K562 (cell line): ENCODE measurements at regions not wholly inside any gene's neighbourhood (a gene's known extent, or its start where the extent isn't known, plus 50 kb on each side); places are given as distances from the start of the nearest gene placed in this dataset.

Experiments used
- ATAC-seq: fragments of 200-7000 bp; cut with Tn5 transposase; 3 replicates; pipeline ENCODE4 v1.9.1; 2020; ENCODE audit warnings: moderate library complexity
- BruUV-seq: library from RNA; stranded (reverse); fragments of 400-500 nt; replicated peaks from 2 replicates; lab custom pipeline; 2021; lab: Mats Ljungman, UMichigan
- CTCF ChIA-PET: fragments of 300-600 bp; formaldehyde crosslinking; extraction: SDS; loops from one replicate; lab custom pipeline; 2021; ENCODE audit warnings: low intra/inter-chr PET ratio; lab: Yijun Ruan, JAX
- POLR2A ChIA-PET: fragments of 300-600, 350-650 bp; sonication (Branson Sonifier 250); formaldehyde crosslinking; extraction: SDS; loops from one replicate; lab custom pipeline; 2021; ENCODE audit warnings: antibody characterized with exemption, inconsistent platforms; lab: Yijun Ruan, JAX
- DNase-seq, 4 experiments: peaks; one replicate each; pipeline versions ENCODE4 v3.0.0 to v3.0.0-alpha.2; 2011 to 2018; ENCODE audit warnings: low spot score in 3 of 4, mixed read lengths in 3 of 4; ENCODE audit errors: extremely low read depth in 1 of 4
- FAIRE-seq: peaks from 2 replicates; lab custom pipeline; 2011; peaks lifted over from hg19 to GRCh38; lab: Jason Lieb, UNC
- H2AFZ ChIP-seq: 2 replicates; pipeline ENCODE4 v1.6.0; 2011; ENCODE audit warnings: low read depth, low read length, control low read depth, inconsistent platforms
- H3K27ac ChIP-seq: fragments of 200-600 bp; 3 replicates; pipeline ENCODE4 v1.8.0; 2011; ENCODE audit warnings: low read depth, mild to moderate bottlenecking, control low read depth, inconsistent platforms, low read length, moderate library complexity, mixed read lengths; ENCODE audit errors: extremely low read depth
- H3K27me3 ChIP-seq, 2 experiments: fragments of 300-600 bp in 1 of 2; 2 replicates in 1 of 2; 3 replicates in 1 of 2; pipeline versions ENCODE4 v1.6.0 to v1.8.0; 2011; ENCODE audit warnings: inconsistent platforms in 2 of 2, low read length in 2 of 2, mild to moderate bottlenecking in 1 of 2, mixed read lengths in 1 of 2, moderate library complexity in 1 of 2; ENCODE audit not compliant: control insufficient read depth in 2 of 2, insufficient read depth in 2 of 2
- H3K36me3 ChIP-seq: fragments of 300-600 bp; 3 replicates; pipeline ENCODE4 v1.8.0; 2011; ENCODE audit warnings: mild to moderate bottlenecking, low read length, inconsistent platforms; ENCODE audit not compliant: control insufficient read depth, insufficient read depth
- H3K4me1 ChIP-seq, 2 experiments: fragments of 200-600 bp in 1 of 2; replicated peaks in 1 of 2; 2 replicates in 1 of 2; 3 replicates in 1 of 2; pipeline versions ENCODE4 v1.5.1 to v1.8.0; 2011; ENCODE audit warnings: inconsistent platforms in 2 of 2, low read length in 2 of 2, mild to moderate bottlenecking in 1 of 2, mixed read lengths in 1 of 2, moderate library complexity in 1 of 2; ENCODE audit not compliant: control insufficient read depth in 2 of 2, insufficient read depth in 2 of 2
- H3K4me2 ChIP-seq: 2 replicates; pipeline ENCODE4 v1.6.1; 2011; ENCODE audit warnings: low read length, control low read depth, inconsistent platforms, mixed read lengths; ENCODE audit not compliant: insufficient read depth
- H3K4me3 ChIP-seq: fragments of 200-600 bp; sonication (generic), shearing (Covaris generic); 2 replicates; pipeline ENCODE4 v1.5.1; 2016; ENCODE audit warnings: control low read depth, inconsistent platforms
- H3K79me2 ChIP-seq: fragments of 200-600 bp; 3 replicates; pipeline ENCODE4 v1.8.0; 2011; ENCODE audit warnings: low read length, inconsistent platforms; ENCODE audit not compliant: control insufficient read depth, insufficient read depth
- H3K9ac ChIP-seq, 2 experiments: 2 replicates each; pipeline versions ENCODE4 v1.6.0 to v1.6.1; 2011; ENCODE audit warnings: low read depth in 2 of 2, low read length in 2 of 2, control low read depth in 1 of 2, inconsistent platforms in 1 of 2, mild to moderate bottlenecking in 1 of 2, mixed read lengths in 1 of 2; ENCODE audit not compliant: insufficient read depth in 1 of 2
- H3K9me1 ChIP-seq: one replicate; pipeline ENCODE4 v1.6.0; 2011; ENCODE audit warnings: inconsistent platforms, mild to moderate bottlenecking, low read length, moderate library complexity; ENCODE audit not compliant: control insufficient read depth, insufficient read depth
- H3K9me3 ChIP-seq: replicated peaks from 2 replicates; pipeline ENCODE4 v1.5.1; 2011; ENCODE audit warnings: low read depth, low read length, inconsistent platforms; ENCODE audit not compliant: control insufficient read depth, insufficient read depth
- H4K20me1 ChIP-seq: replicated peaks from 2 replicates; pipeline ENCODE4 v1.6.1; 2011; ENCODE audit warnings: low read length, inconsistent platforms, mixed read lengths; ENCODE audit not compliant: control insufficient read depth, insufficient read depth
- BHLHE40 ChIP-seq: IDR thresholded peaks from 2 replicates; pipeline ENCODE4 v1.6.1; 2011; ENCODE audit warnings: low read length, improper control_type of control experiment
- MCM2 ChIP-seq: fragments of 450-650 bp; IDR thresholded peaks from 2 replicates; pipeline ENCODE4 v1.6.1; 2017; ENCODE audit warnings: low read depth, mild to moderate bottlenecking
- NR2C2 ChIP-seq, 2 experiments: fragments of 200-800 bp in 1 of 2; sonication (Bioruptor generic) in 1 of 2; sonication (generic) in 1 of 2; formaldehyde crosslinking in 1 of 2; IDR thresholded peaks; 2 replicates each; pipeline versions ENCODE4 v1.6.1 to v1.8.0; 2016 to 2022; ENCODE audit warnings: mild to moderate bottlenecking in 1 of 2, missing compliant biosample characterization in 1 of 2, missing genetic modification characterization in 1 of 2, missing genetic modification reagents in 1 of 2
- ZKSCAN1 ChIP-seq: fragments of 150-350 bp; IDR thresholded peaks from 2 replicates; pipeline ENCODE4 v1.6.1; 2016; ENCODE audit warnings: low read depth, low read length
- WGBS: fragments of 100-300 bp; shearing (Covaris generic); methylation state at CpG from one replicate; pipeline ENCODE4 v1.1.6; 2016; ENCODE audit warnings: low coverage, mixed read lengths; ENCODE audit not compliant: insufficient coverage; ENCODE audit errors: missing lambda C conversion rate; 5-methylcytosine and 5-hydroxymethylcytosine counted together
- in situ Hi-C: fragments of 300-500 bp; cut with MboI; formaldehyde crosslinking; loops from 4 replicates; pipeline ENCODE4 v1.15.0; 2018; ENCODE audit warnings: inconsistent platforms, mixed read lengths
- intact Hi-C: fragments of 100-400 bp; cut with micrococcal nuclease; formaldehyde crosslinking; loops from 2 replicates; pipeline ENCODE4 v1.14.2; 2022
- TF ChIP-seq, protein P1 (sequence below): sonication (generic); formaldehyde crosslinking; IDR thresholded peaks from 2 replicates; pipeline ENCODE4 v1.8.0; 2023; ENCODE audit warnings: mild to moderate bottlenecking, missing genetic modification reagents
- TF ChIP-seq, protein P2 (sequence below): fragments of 450-650 bp; formaldehyde crosslinking; IDR thresholded peaks from 2 replicates; pipeline ENCODE4 v1.4.0; 2022; ENCODE audit warnings: missing genetic modification characterization
- TF ChIP-seq, protein P3 (sequence below): fragments of 450-650 bp; formaldehyde crosslinking; IDR thresholded peaks from 2 replicates; pipeline ENCODE4 v1.4.0; 2022; ENCODE audit warnings: missing genetic modification characterization

GRCh38 chr2:121133551-121134319 lies 151.3 kb downstream of the TFCP2L1 start:
- no TSS peak for BruUV-seq
- in situ Hi-C loops, result no loop called here
- ATAC-seq (no peak), FAIRE-seq (peak; percentile 88), DNase-seq (no peak)
- Histone ChIP-seq H4K20me1 (no peaks in the 10 kb centered on the region; the same call in 1 of the 2 replicates), H3K9ac (no peak overlapping the region), H3K4me1 (peaks cover 6 to 9% of the 10 kb centered on the region in 2 experiments; a peak in 3 of 5 replicates), H3K27me3 (peaks cover 0 to 16% of the 10 kb centered on the region in 2 experiments; a peak in 4 of 5 replicates), H3K79me2 (no peaks in the 10 kb centered on the region), H3K4me3 (no peak overlapping the region), H3K36me3 (no peaks in the 10 kb centered on the region), H3K4me2 (0 out of 2 replicates have a peak overlapping the region, but pooled peaks have one; percentile 52), H3K9me1 (peaks cover 4% of the 10 kb centered on the region), H3K9me3 (no peaks in the 10 kb centered on the region), H3K27ac (no peak overlapping the region; the same call in 2 of the 3 replicates), H2AFZ (no peak overlapping the region)
- ChIA-PET POLR2A (no interaction called here), CTCF (no interaction called here)
- intact Hi-C loops, result no loop called here
- WGBS, result 20% methylated on average over 11 of the region's 13 CpGs
- TF ChIP-seq, protein P1, sequence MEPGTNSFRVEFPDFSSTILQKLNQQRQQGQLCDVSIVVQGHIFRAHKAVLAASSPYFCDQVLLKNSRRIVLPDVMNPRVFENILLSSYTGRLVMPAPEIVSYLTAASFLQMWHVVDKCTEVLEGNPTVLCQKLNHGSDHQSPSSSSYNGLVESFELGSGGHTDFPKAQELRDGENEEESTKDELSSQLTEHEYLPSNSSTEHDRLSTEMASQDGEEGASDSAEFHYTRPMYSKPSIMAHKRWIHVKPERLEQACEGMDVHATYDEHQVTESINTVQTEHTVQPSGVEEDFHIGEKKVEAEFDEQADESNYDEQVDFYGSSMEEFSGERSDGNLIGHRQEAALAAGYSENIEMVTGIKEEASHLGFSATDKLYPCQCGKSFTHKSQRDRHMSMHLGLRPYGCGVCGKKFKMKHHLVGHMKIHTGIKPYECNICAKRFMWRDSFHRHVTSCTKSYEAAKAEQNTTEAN (CRISPR knock-in tag), result no peak
- TF ChIP-seq, protein P2, sequence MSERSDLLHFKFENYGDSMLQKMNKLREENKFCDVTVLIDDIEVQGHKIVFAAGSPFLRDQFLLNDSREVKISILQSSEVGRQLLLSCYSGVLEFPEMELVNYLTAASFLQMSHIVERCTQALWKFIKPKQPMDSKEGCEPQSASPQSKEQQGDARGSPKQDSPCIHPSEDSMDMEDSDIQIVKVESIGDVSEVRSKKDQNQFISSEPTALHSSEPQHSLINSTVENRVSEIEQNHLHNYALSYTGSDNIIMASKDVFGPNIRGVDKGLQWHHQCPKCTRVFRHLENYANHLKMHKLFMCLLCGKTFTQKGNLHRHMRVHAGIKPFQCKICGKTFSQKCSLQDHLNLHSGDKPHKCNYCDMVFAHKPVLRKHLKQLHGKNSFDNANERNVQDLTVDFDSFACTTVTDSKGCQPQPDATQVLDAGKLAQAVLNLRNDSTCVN, result 0 out of 2 replicates have a peak, but pooled peaks have one; percentile 11
- TF ChIP-seq ZKSCAN1 (peak; percentile 99), NR2C2 (CRISPR knock-in tag; IDR thresholded peaks at IDR 0.05) (no peak), NR2C2 (tag; IDR thresholded peaks at IDR 0.05) (no peak), MCM2 (no peak), BHLHE40 (peak; percentile 43)
- TF ChIP-seq, protein P3, sequence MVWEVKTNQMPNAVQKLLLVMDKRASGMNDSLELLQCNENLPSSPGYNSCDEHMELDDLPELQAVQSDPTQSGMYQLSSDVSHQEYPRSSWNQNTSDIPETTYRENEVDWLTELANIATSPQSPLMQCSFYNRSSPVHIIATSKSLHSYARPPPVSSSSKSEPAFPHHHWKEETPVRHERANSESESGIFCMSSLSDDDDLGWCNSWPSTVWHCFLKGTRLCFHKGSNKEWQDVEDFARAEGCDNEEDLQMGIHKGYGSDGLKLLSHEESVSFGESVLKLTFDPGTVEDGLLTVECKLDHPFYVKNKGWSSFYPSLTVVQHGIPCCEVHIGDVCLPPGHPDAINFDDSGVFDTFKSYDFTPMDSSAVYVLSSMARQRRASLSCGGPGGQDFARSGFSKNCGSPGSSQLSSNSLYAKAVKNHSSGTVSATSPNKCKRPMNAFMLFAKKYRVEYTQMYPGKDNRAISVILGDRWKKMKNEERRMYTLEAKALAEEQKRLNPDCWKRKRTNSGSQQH, result 0 out of 2 replicates have a peak, but pooled peaks have one; percentile 7
